Epithelial cell of proximal tubule (primary cell): ENCODE measurements at regions not wholly inside any gene's neighbourhood (a gene's known extent, or its start where the extent isn't known, plus 50 kb on each side); places are given as distances from the start of the nearest gene placed in this dataset.

Source experiments
- DNase-seq: peaks from one replicate; pipeline ENCODE4 v3.0.0-alpha.2; 2011; ENCODE audit warnings: low read depth
- H3K4me3 ChIP-seq: 2 replicates; pipeline ENCODE4 v1.5.1; 2011; ENCODE audit warnings: low read depth, mild to moderate bottlenecking, low read length
- TF ChIP-seq, protein P1 (sequence below): conservative IDR thresholded peaks from 2 replicates; pipeline ENCODE4 v1.5.1; 2012; ENCODE audit warnings: low read depth, mild to moderate bottlenecking, low read length

- no peak for DNase-seq
- no peak overlapping the region for H3K4me3 ChIP-seq
- TF ChIP-seq, protein P1, sequence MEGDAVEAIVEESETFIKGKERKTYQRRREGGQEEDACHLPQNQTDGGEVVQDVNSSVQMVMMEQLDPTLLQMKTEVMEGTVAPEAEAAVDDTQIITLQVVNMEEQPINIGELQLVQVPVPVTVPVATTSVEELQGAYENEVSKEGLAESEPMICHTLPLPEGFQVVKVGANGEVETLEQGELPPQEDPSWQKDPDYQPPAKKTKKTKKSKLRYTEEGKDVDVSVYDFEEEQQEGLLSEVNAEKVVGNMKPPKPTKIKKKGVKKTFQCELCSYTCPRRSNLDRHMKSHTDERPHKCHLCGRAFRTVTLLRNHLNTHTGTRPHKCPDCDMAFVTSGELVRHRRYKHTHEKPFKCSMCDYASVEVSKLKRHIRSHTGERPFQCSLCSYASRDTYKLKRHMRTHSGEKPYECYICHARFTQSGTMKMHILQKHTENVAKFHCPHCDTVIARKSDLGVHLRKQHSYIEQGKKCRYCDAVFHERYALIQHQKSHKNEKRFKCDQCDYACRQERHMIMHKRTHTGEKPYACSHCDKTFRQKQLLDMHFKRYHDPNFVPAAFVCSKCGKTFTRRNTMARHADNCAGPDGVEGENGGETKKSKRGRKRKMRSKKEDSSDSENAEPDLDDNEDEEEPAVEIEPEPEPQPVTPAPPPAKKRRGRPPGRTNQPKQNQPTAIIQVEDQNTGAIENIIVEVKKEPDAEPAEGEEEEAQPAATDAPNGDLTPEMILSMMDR = no peak
These were observed 98.1 kb upstream of the ACP3 start for GRCh38 chr3:132218817-132219755.

GRCh38 chr3:132220986-132221385 lies 96.2 kb upstream of the ACP3 start:
- DNase-seq = no peak
- TF ChIP-seq, protein P1 = no peak

DNA sequence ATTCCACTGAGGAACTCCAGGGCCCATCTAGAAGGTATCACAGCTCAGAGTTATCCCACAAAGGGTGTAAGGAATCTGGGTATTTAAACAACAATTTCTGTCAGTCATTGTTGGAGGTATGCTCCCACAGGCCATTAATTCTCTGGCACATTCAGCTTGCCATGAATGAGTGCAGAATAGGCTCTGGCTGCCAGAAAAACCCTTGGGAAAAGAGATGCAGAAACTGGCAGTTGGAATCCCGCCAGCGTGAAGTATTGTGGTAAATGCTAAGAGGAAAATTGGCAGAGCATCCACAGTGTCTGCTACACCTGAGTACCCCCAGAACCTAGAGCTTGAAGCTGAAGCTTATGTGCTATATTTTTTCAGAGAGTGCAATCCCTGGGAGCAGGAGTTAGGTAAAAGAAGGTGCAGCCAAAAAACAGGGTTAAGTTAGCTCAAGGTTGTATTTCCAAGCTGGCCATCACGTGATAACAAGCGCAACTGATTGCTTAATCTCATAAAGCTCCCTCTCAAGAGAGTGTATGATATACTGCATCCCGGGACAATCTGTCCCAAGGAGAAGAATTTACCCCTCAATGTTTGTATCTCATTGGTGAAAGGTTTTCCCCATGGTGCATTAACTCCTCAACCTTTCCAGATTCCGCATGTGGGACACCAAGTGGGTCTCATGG lies 94.2 kb upstream of the ACP3 start:
- DNase-seq = peak; percentile 97

More at GRCh38 chr3:132220986-132221385, 96.2 kb upstream of the ACP3 start:
- H3K4me3 ChIP-seq = no peak overlapping the region

GRCh38 chr3:132225664-132226063 lies 91.5 kb upstream of the ACP3 start:
- peak; percentile 97 for DNase-seq
- TF ChIP-seq, protein P1 = no peak

More for the DNA sequence above, 94.2 kb upstream of the ACP3 start:
- TF ChIP-seq, protein P1 = no peak
- no peak overlapping the region for H3K4me3 ChIP-seq

GRCh38 chr3:132228923-132229322 lies 88.3 kb upstream of the ACP3 start:
- no peak for DNase-seq
- no peak overlapping the region for H3K4me3 ChIP-seq

More at GRCh38 chr3:132225664-132226063, 91.5 kb upstream of the ACP3 start:
- no peak overlapping the region for H3K4me3 ChIP-seq

DNA sequence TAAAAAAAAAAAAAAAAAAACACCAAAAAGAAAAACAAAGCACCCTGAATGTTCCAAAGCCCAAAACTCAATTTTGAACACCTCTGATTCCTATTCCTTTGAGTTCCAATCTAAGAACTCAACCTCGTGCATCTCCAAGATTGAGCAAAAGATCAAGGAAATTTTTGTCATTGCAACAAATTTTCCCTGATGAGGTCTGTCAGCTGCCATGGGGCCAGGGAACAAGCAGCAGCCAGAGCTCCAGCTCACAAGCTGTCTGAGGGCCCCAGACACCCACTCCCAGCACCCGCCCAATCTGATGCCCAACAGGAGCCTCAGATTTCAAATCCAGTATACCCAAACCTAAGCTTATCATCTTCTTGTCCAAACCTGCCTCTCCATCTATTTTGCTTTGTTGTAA lies 87.6 kb upstream of the ACP3 start:
- H3K4me3 ChIP-seq = no peak overlapping the region
- TF ChIP-seq, protein P1 = no peak
- no peak for DNase-seq

More at GRCh38 chr3:132228923-132229322, 88.3 kb upstream of the ACP3 start:
- TF ChIP-seq, protein P1 = no peak
